ENCODE measurements at regions not wholly inside any gene's neighbourhood (a gene's known extent, or its start where the extent isn't known, plus 50 kb on each side); places are given as distances from the start of the nearest gene placed in this dataset.

GRCh38 chr6:39997101-39997635 lies 62.9 kb upstream of the MOCS1 start:
- no peak for TF ChIP-seq CTCF (conservative IDR thresholded peaks at IDR 0.05; ENCODE audit: low read depth, low read length)
- H3K4me3 ChIP-seq (ENCODE audit: low read length): no peak overlapping the region
- no peak for DNase-seq (ENCODE audit: low read depth)

- H3K4me3 ChIP-seq (ENCODE audit: low read length): no peak overlapping the region
- no peak for DNase-seq (ENCODE audit: low read depth)
- no peak for TF ChIP-seq CTCF (conservative IDR thresholded peaks at IDR 0.05; ENCODE audit: low read depth, low read length)
These were observed 61.4 kb upstream of the MOCS1 start for GRCh38 chr6:39995633-39996032.

- DNase-seq (ENCODE audit: low read depth): no peak
- TF ChIP-seq CTCF (conservative IDR thresholded peaks at IDR 0.05; ENCODE audit: low read depth, low read length): no peak
These were observed 58.8 kb upstream of the MOCS1 start for GRCh38 chr6:39992861-39993622.

More at GRCh38 chr6:39992861-39993622, 58.8 kb upstream of the MOCS1 start:
- H3K4me3 ChIP-seq (ENCODE audit: low read length): no peak overlapping the region
